Neutrophil (primary cell): ENCODE measurements at regions not wholly inside any gene's neighbourhood (a gene's known extent, or its start where the extent isn't known, plus 50 kb on each side); places are given as distances from the start of the nearest gene placed in this dataset.

Experiments used
- H3K27ac ChIP-seq: fragments of 200-600 bp; sonication (generic); 2 replicates; pipeline ENCODE4 v1.5.1; 2016; ENCODE audit warnings: mild to moderate bottlenecking, moderate library complexity
- H3K27me3 ChIP-seq: fragments of 200-600 bp; sonication (generic); 2 replicates; pipeline ENCODE4 v1.6.0; 2016; ENCODE audit warnings: mild to moderate bottlenecking
- H3K36me3 ChIP-seq: fragments of 200-600 bp; sonication (generic); 2 replicates; pipeline ENCODE4 v1.5.1; 2017
- H3K4me1 ChIP-seq, 2 experiments: fragments of 200-600 bp in 1 of 2; sonication (generic) in 1 of 2; 1 replicate in 1 of 2; 2 replicates in 1 of 2; pipeline versions ENCODE4 v1.5.1 to v1.6.1; 2013 to 2016; ENCODE audit warnings: low read depth in 1 of 2, low read length in 1 of 2, mild to moderate bottlenecking in 1 of 2, moderate library complexity in 1 of 2; ENCODE audit not compliant: control insufficient read depth in 1 of 2, insufficient read depth in 1 of 2
- H3K4me3 ChIP-seq, 2 experiments: fragments of 200-600 bp in 1 of 2; sonication (generic) in 1 of 2; 1 replicate in 1 of 2; 2 replicates in 1 of 2; pipeline ENCODE4 v1.5.1; 2013 to 2016; ENCODE audit warnings: low read depth in 1 of 2, low read length in 1 of 2, mild to moderate bottlenecking in 1 of 2, moderate library complexity in 1 of 2
- H3K9me3 ChIP-seq: fragments of 200-600 bp; sonication (generic); 2 replicates; pipeline ENCODE4 v1.5.1; 2016
- TF ChIP-seq, protein P1 (sequence below): fragments of 200-600 bp; sonication (generic); IDR thresholded peaks from 2 replicates; pipeline ENCODE4 v1.5.1; 2016; ENCODE audit warnings: antibody characterized with exemption

- no peaks in the 10 kb centered on the region for H3K36me3 ChIP-seq
- H3K27ac ChIP-seq: no peak overlapping the region
- no peaks in the 10 kb centered on the region for H3K9me3 ChIP-seq
- H3K4me3 ChIP-seq: no peak overlapping the region
- H3K4me1 ChIP-seq: peaks cover 8 to 11% of the 10 kb centered on the region in 2 experiments
- no peaks in the 10 kb centered on the region for H3K27me3 ChIP-seq
- TF ChIP-seq, protein P1, sequence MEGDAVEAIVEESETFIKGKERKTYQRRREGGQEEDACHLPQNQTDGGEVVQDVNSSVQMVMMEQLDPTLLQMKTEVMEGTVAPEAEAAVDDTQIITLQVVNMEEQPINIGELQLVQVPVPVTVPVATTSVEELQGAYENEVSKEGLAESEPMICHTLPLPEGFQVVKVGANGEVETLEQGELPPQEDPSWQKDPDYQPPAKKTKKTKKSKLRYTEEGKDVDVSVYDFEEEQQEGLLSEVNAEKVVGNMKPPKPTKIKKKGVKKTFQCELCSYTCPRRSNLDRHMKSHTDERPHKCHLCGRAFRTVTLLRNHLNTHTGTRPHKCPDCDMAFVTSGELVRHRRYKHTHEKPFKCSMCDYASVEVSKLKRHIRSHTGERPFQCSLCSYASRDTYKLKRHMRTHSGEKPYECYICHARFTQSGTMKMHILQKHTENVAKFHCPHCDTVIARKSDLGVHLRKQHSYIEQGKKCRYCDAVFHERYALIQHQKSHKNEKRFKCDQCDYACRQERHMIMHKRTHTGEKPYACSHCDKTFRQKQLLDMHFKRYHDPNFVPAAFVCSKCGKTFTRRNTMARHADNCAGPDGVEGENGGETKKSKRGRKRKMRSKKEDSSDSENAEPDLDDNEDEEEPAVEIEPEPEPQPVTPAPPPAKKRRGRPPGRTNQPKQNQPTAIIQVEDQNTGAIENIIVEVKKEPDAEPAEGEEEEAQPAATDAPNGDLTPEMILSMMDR: no peak
Measured at GRCh38 chr13:29925457-29926097, 75.2 kb upstream of the UBL3 start.

- Histone ChIP-seq H3K4me1 (peaks cover 8 to 11% of the 10 kb centered on the region in 2 experiments), H3K27me3 (no peaks in the 10 kb centered on the region), H3K27ac (no peak overlapping the region), H3K36me3 (no peaks in the 10 kb centered on the region), H3K4me3 (no peak overlapping the region), H3K9me3 (no peaks in the 10 kb centered on the region)
- TF ChIP-seq, protein P1: peak; percentile 11
Measured at GRCh38 chr13:29924482-29925350, 74.3 kb upstream of the UBL3 start.

DNA sequence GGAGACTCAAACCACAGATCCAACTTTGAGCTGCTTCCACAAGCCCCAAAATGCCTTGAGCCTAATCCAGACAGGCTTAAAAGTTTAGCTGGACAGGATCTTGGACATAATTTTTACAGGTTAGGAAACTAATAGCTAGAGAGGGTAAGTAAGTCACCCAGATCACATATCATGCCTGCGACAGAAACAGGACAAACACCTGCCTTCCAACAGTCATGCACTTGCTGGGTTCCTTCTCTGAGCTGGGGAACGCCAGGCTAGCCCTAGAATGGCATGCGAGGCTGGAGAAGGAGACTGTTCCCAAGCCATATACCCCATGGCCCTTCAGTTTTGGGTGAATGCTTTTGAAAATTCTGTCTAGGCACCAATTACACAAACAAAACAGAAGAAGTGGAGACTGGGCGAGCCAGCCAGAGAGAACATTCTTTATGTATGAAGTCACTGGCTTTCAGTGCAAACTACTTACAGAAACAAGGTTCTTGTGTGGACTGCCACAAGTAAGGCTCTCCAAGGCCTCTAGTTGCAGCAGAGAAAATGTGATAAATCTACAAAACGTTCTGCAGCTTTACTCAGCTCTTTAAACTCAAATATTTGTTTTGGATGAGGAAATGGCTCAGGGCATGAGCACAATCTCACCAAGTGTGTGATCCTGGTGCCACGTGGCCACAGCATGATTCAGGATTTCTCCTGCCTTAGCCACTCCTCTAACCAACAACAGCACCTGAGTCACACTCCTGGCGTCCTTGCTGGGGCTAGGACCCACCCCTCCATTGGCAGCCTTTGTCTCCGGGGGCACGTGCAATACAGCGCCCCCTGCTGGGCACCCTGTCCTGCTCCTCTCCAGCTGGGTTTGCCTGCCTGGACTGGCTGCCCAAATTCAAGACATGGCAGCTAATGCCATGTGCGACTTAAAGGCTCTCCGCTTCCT is 73.4 kb upstream of the UBL3 start:
- H3K4me1 ChIP-seq: peaks cover 8 to 11% of the 10 kb centered on the region in 2 experiments
- H3K4me3 ChIP-seq: no peak overlapping the region
- no peaks in the 10 kb centered on the region for H3K36me3 ChIP-seq
- TF ChIP-seq, protein P1: peak; percentile 72
- H3K9me3 ChIP-seq: no peaks in the 10 kb centered on the region
- H3K27ac ChIP-seq: no peak overlapping the region
- H3K27me3 ChIP-seq: no peaks in the 10 kb centered on the region

- Histone ChIP-seq H3K9me3 (no peaks in the 10 kb centered on the region), H3K4me3 (no peak overlapping the region), H3K27me3 (no peaks in the 10 kb centered on the region), H3K36me3 (no peaks in the 10 kb centered on the region), H3K27ac (no peak overlapping the region), H3K4me1 (peaks cover 8 to 11% of the 10 kb centered on the region in 2 experiments)
- TF ChIP-seq, protein P1: no peak
Measured at GRCh38 chr13:29922896-29923295, 72.5 kb upstream of the UBL3 start.

DNA sequence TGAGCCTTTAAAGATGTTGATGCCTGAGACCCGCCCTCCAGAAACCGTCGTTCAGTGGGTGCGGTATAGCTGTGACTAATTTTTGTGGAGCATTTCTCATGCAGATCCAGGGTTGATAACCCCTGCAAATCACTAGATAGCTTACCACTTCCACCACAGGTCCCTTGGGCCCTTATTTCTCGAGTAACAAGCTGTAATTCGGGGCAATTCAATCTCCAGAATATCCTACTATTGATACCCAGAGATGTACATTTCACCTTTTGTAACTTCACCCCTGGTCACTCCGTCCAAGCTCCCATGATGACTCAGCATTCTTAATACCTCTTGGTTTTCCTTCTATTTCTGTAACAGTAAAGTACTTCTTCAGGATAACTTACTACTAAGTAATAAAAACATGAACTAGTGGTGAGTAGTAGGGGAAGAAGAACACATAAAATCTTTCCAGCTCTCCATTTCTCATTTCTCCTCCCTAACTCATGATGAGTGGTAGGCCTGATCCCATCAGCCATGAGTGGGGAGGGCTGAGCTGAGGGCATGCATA is 71.9 kb upstream of the UBL3 start:
- H3K4me1 ChIP-seq: peaks cover 8 to 11% of the 10 kb centered on the region in 2 experiments
- no peaks in the 10 kb centered on the region for H3K36me3 ChIP-seq
- TF ChIP-seq, protein P1: no peak
- H3K27ac ChIP-seq: no peak overlapping the region
- H3K9me3 ChIP-seq: no peaks in the 10 kb centered on the region
- no peak overlapping the region for H3K4me3 ChIP-seq
- H3K27me3 ChIP-seq: no peaks in the 10 kb centered on the region
